GM12878 (cell line): ENCODE measurements at regions not wholly inside any gene's neighbourhood (a gene's known extent, or its start where the extent isn't known, plus 50 kb on each side); places are given as distances from the start of the nearest gene placed in this dataset.

Experiments used
- ATAC-seq: fragments of 200-7000 bp; cut with Tn5 transposase; 3 replicates; pipeline ENCODE4 v1.9.1; 2020; ENCODE audit warnings: mild to moderate bottlenecking, moderate library complexity
- BruUV-seq: library from RNA; stranded (reverse); fragments of 400-500 nt; replicated peaks from 2 replicates; lab custom pipeline; 2021; lab: Mats Ljungman, UMichigan
- CTCF ChIA-PET: fragments of 300-600 bp; sonication (Branson Sonifier 250); formaldehyde crosslinking; extraction: SDS; loops from one replicate; lab custom pipeline; 2021; ENCODE audit warnings: inconsistent platforms; lab: Yijun Ruan, JAX
- POLR2A ChIA-PET: fragments of 350-600 bp; formaldehyde crosslinking; extraction: SDS; loops from one replicate; lab custom pipeline; 2021; ENCODE audit warnings: inconsistent platforms; lab: Charles Lee
- RAD21 ChIA-PET: fragments of 300-600 bp; sonication (Branson Sonifier 250); formaldehyde crosslinking; loops from one replicate; lab custom pipeline; 2023; ENCODE audit warnings: antibody characterized with exemption; ENCODE audit not compliant: unreplicated experiment; lab: Charles Lee
- SMC1A ChIA-PET: fragments of 300-600 bp; sonication (Branson Sonifier 250); formaldehyde crosslinking; loops from one replicate; lab custom pipeline; 2023; ENCODE audit not compliant: unreplicated experiment, uncharacterized antibody; lab: Charles Lee
- DNase-seq: peaks from one replicate; pipeline ENCODE4 v3.0.0-alpha.2; 2011; ENCODE audit warnings: low read depth, low spot score
- FAIRE-seq: peaks from 3 replicates; lab custom pipeline; 2011; peaks lifted over from hg19 to GRCh38; lab: Jason Lieb, UNC
- H2AFZ ChIP-seq: 2 replicates; pipeline ENCODE4 v1.6.0; 2011; ENCODE audit warnings: low read depth, low read length, control low read depth; ENCODE audit not compliant: control insufficient read depth
- H3K27ac ChIP-seq: 2 replicates; pipeline ENCODE4 v1.5.1; 2011; ENCODE audit warnings: control low read depth; ENCODE audit not compliant: control insufficient read depth, insufficient read depth
- H3K27me3 ChIP-seq, 2 experiments: replicated peaks in 1 of 2; 2 replicates each; pipeline versions ENCODE4 v1.6.0 to v1.6.1; 2011; ENCODE audit warnings: low read length in 1 of 2; ENCODE audit not compliant: control insufficient read depth in 2 of 2, insufficient read depth in 2 of 2
- H3K36me3 ChIP-seq, 2 experiments: 2 replicates each; pipeline ENCODE4 v1.5.1; 2011; ENCODE audit warnings: low read length in 1 of 2; ENCODE audit not compliant: control insufficient read depth in 2 of 2, insufficient read depth in 2 of 2
- H3K4me1 ChIP-seq: 2 replicates; pipeline ENCODE4 v1.6.1; 2011; ENCODE audit warnings: mild to moderate bottlenecking, low read length, moderate library complexity, mixed read lengths; ENCODE audit not compliant: control insufficient read depth, insufficient read depth
- H3K4me2 ChIP-seq: 2 replicates; pipeline ENCODE4 v1.6.0; 2011; ENCODE audit warnings: control low read depth; ENCODE audit not compliant: control insufficient read depth, insufficient read depth
- H3K4me3 ChIP-seq: fragments of 200-600 bp; sonication (generic); 2 replicates; pipeline ENCODE4 v1.5.1; 2016
- H3K79me2 ChIP-seq: 2 replicates; pipeline ENCODE4 v1.6.0; 2011; ENCODE audit warnings: low read length; ENCODE audit not compliant: control insufficient read depth, insufficient read depth
- H3K9ac ChIP-seq: 2 replicates; pipeline ENCODE4 v1.8.0; 2011; ENCODE audit warnings: low read length, control low read depth, mixed read lengths; ENCODE audit not compliant: control insufficient read depth, insufficient read depth
- H3K9me3 ChIP-seq: replicated peaks from 3 replicates; pipeline ENCODE4 v1.5.1; 2011; ENCODE audit warnings: mild to moderate bottlenecking, low read length; ENCODE audit not compliant: control insufficient read depth, insufficient read depth
- H4K20me1 ChIP-seq: 2 replicates; pipeline ENCODE4 v1.6.0; 2011; ENCODE audit not compliant: control insufficient read depth, insufficient read depth
- JUND ChIP-seq: IDR thresholded peaks from 2 replicates; pipeline ENCODE4 v1.6.1; 2012; ENCODE audit warnings: low read depth, mild to moderate bottlenecking, low read length, improper control_type of control experiment, moderate library complexity
- PAX5 ChIP-seq: IDR thresholded peaks from 2 replicates; pipeline ENCODE4 v1.6.1; 2011; ENCODE audit warnings: low read depth, low read length, borderline replicate concordance
- RAD21 ChIP-seq: IDR thresholded peaks from 2 replicates; pipeline ENCODE4 v1.6.1; 2011; ENCODE audit warnings: mild to moderate bottlenecking, low read depth, low read length, moderate library complexity; ENCODE audit not compliant: insufficient read depth
- RELA ChIP-seq: fragments of 450-650 bp; IDR thresholded peaks from 2 replicates; pipeline ENCODE4 v1.8.0; 2014; ENCODE audit warnings: borderline replicate concordance; ENCODE audit not compliant: partially characterized antibody
- SMC3 ChIP-seq: IDR thresholded peaks from 2 replicates; pipeline ENCODE4 v1.6.1; 2011; ENCODE audit warnings: low read length, improper control_type of control experiment, borderline replicate concordance
- SREBF1 ChIP-seq: IDR thresholded peaks from 2 replicates; pipeline ENCODE4 v1.6.1; 2012; ENCODE audit warnings: mild to moderate bottlenecking, low read length
- TCF7 ChIP-seq: IDR thresholded peaks from 2 replicates; pipeline ENCODE4 v1.6.1; 2014; ENCODE audit warnings: antibody characterized with exemption, borderline replicate concordance
- YBX1 ChIP-seq: fragments of 450-650 bp; IDR thresholded peaks from 2 replicates; pipeline ENCODE4 v1.6.1; 2016; ENCODE audit warnings: antibody characterized with exemption
- WGBS: methylation state at CpG from one replicate; pipeline ENCODE4 v1.1.6; 2016; ENCODE audit warnings: low lambda C conversion rate; ENCODE audit not compliant: insufficient replicate concordance, insufficient coverage; ENCODE audit errors: missing lambda C conversion rate; 5-methylcytosine and 5-hydroxymethylcytosine counted together
- in situ Hi-C: fragments of 300-500 bp; cut with MboI; formaldehyde crosslinking; loops from 9 replicates; pipeline ENCODE4 v1.14.3; 2018; ENCODE audit warnings: mixed read lengths
- intact Hi-C: fragments of 100-400 bp; cut with micrococcal nuclease; formaldehyde crosslinking; loops from one replicate; pipeline ENCODE4 v1.14.2; 2022; ENCODE audit not compliant: unreplicated experiment
- TF ChIP-seq, protein P1 (sequence below), 3 experiments: IDR thresholded peaks in 2 of 3; conservative IDR thresholded peaks in 1 of 3; 2 replicates each; pipeline ENCODE4 v1.5.1; 2011; ENCODE audit warnings: low read depth in 3 of 3, low read length in 3 of 3, mild to moderate bottlenecking in 3 of 3, control low read depth in 2 of 3, moderate library complexity in 2 of 3, inconsistent platforms in 1 of 3, mixed read lengths in 1 of 3; ENCODE audit not compliant: control insufficient read depth in 2 of 3, insufficient read depth in 1 of 3; ENCODE audit errors: extremely low read depth in 1 of 3
- TF ChIP-seq, protein P2 (sequence below): IDR thresholded peaks from 2 replicates; pipeline ENCODE4 v1.6.1; 2011; ENCODE audit warnings: borderline replicate concordance, low read depth, mild to moderate bottlenecking, moderate library complexity, low read length; ENCODE audit not compliant: insufficient read depth, poor library complexity, severe bottlenecking

DNA sequence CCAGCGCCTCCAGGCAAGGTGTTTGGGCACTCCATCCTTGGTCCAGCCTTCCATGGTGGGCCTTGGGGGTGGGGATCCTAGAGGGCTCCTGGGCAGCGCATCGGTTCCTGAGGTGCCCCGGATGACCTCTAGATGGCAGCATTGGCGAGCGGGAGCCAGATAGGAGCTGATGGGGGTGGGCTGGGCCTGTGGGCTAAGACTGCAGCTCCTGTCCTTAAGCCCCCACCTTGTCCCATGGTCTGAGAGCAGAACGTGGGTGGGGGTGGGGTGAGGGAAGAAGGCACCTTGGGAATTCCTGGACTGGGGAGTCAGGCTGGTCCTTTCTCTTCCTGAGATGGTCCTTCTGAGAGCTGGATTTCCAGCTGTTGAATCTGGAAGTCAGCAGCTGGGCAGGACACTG, 93.4 kb upstream of the CSF3R start:
- ChIA-PET POLR2A (no interaction called here), CTCF (interaction anchor here (0.6 to 1.9 kb wide), 25 partner anchors 10 to 859 kb away, joined by 3 to 10 read pairs (median 4); no protein-coding TSS in a partner anchor), RAD21 (interaction anchor here (0.7 to 1.9 kb wide), 5 partner anchors 8 to 911 kb away, joined by 3 to 6 read pairs (median 3); no protein-coding TSS in a partner anchor), SMC1A (interaction anchor here (0.5 to 1.8 kb wide), 2 partner anchors 19 to 232 kb away, joined by 4 to 6 read pairs; no protein-coding TSS in a partner anchor)
- no peak overlapping the region for H3K27ac ChIP-seq
- H3K4me3 ChIP-seq: no peak overlapping the region
- in situ Hi-C loops (no loop called here), intact Hi-C loops (loop anchor here (10.0 kb wide), 1 partner anchor 749 kb away; no protein-coding TSS in a partner anchor)
- no peaks in the 10 kb centered on the region for H3K4me1 ChIP-seq
- no peaks in the 10 kb centered on the region for H3K79me2 ChIP-seq
- no peaks in the 10 kb centered on the region for H3K36me3 ChIP-seq
- H3K9ac ChIP-seq: no peak overlapping the region
- ATAC-seq: peak; percentile 97
- peaks cover 0 to 4% of the 10 kb centered on the region in 2 experiments; a peak in 3 of 4 replicates for H3K27me3 ChIP-seq
- no TSS peak for BruUV-seq
- 14% methylated on average over 7 of the region's 7 CpGs for WGBS
- peak; percentile 57 for FAIRE-seq
- no peak overlapping the region for H2AFZ ChIP-seq
- H3K9me3 ChIP-seq: no peaks in the 10 kb centered on the region
- no peak for TF ChIP-seq SREBF1
- TF ChIP-seq RELA: no peak
- no peak for TF ChIP-seq JUND
- TF ChIP-seq YBX1: no peak
- TF ChIP-seq RAD21: peak; percentile 74
- TF ChIP-seq, protein P1, sequence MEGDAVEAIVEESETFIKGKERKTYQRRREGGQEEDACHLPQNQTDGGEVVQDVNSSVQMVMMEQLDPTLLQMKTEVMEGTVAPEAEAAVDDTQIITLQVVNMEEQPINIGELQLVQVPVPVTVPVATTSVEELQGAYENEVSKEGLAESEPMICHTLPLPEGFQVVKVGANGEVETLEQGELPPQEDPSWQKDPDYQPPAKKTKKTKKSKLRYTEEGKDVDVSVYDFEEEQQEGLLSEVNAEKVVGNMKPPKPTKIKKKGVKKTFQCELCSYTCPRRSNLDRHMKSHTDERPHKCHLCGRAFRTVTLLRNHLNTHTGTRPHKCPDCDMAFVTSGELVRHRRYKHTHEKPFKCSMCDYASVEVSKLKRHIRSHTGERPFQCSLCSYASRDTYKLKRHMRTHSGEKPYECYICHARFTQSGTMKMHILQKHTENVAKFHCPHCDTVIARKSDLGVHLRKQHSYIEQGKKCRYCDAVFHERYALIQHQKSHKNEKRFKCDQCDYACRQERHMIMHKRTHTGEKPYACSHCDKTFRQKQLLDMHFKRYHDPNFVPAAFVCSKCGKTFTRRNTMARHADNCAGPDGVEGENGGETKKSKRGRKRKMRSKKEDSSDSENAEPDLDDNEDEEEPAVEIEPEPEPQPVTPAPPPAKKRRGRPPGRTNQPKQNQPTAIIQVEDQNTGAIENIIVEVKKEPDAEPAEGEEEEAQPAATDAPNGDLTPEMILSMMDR (IDR thresholded peaks at IDR 0.05 in 2 of 3, conservative IDR thresholded peaks at IDR 0.05 in 1 of 3; ENCODE audit: control insufficient read depth in 2 of 3, extremely low read depth in 1 of 3, insufficient read depth in 1 of 3, low read depth in 3 of 3, low read length in 3 of 3): peak; percentile 86 to 95 (median 86)
- no peak for TF ChIP-seq TCF7
- TF ChIP-seq, protein P2, sequence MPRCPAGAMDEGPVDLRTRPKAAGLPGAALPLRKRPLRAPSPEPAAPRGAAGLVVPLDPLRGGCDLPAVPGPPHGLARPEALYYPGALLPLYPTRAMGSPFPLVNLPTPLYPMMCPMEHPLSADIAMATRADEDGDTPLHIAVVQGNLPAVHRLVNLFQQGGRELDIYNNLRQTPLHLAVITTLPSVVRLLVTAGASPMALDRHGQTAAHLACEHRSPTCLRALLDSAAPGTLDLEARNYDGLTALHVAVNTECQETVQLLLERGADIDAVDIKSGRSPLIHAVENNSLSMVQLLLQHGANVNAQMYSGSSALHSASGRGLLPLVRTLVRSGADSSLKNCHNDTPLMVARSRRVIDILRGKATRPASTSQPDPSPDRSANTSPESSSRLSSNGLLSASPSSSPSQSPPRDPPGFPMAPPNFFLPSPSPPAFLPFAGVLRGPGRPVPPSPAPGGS: no peak
- TF ChIP-seq PAX5: no peak
- peak; percentile 40; the same call in 1 of the 2 replicates for TF ChIP-seq SMC3
- no peak for DNase-seq
- H4K20me1 ChIP-seq: no peaks in the 10 kb centered on the region
- H3K4me2 ChIP-seq: no peak overlapping the region
